Forelimb muscle (tissue), 1 donor: ENCODE measurements at regions not wholly inside any gene's neighbourhood (a gene's known extent, or its start where the extent isn't known, plus 50 kb on each side); places are given as distances from the start of the nearest gene placed in this dataset.

ENCODE experiments used
- DNase-seq: peaks from one replicate; pipeline ENCODE4 v3.0.0-alpha.2; 2013; ENCODE audit warnings: low read depth

- DNase-seq = no peak
Observed at GRCh38 chr19:31160336-31160926, 188.8 kb downstream of the TSHZ3 start.

GRCh38 chr19:31154021-31154420 is 195.2 kb downstream of the TSHZ3 start:
- DNase-seq = no peak

GRCh38 chr19:31152906-31153305 is 196.3 kb downstream of the TSHZ3 start:
- no peak for DNase-seq

GRCh38 chr19:31149441-31149941 is 199.7 kb downstream of the TSHZ3 start:
- no peak for DNase-seq

GRCh38 chr19:31148671-31149070 is 200.6 kb downstream of the TSHZ3 start:
- DNase-seq = no peak

GRCh38 chr19:31147234-31147633 is 202.0 kb downstream of the TSHZ3 start:
- DNase-seq = no peak

- no peak for DNase-seq
Observed at GRCh38 chr19:31146546-31147183, 202.6 kb downstream of the TSHZ3 start.

- DNase-seq = no peak
Observed at GRCh38 chr19:31146015-31146414, 203.2 kb downstream of the TSHZ3 start.

GRCh38 chr19:31145007-31145406 is 204.2 kb downstream of the TSHZ3 start:
- no peak for DNase-seq

GRCh38 chr19:31144075-31144870 is 205.0 kb downstream of the TSHZ3 start:
- DNase-seq = no peak

- DNase-seq = no peak
Observed at GRCh38 chr19:31141301-31141700, 207.9 kb downstream of the TSHZ3 start.

GRCh38 chr19:31140717-31141116 is 208.5 kb downstream of the TSHZ3 start:
- no peak for DNase-seq

- no peak for DNase-seq
Observed at GRCh38 chr19:31139871-31140505, 209.2 kb downstream of the TSHZ3 start.

- DNase-seq = no peak
Observed at GRCh38 chr19:31138077-31138476, 211.2 kb downstream of the TSHZ3 start.

- DNase-seq = no peak
Observed at GRCh38 chr19:31135841-31136240, 213.4 kb downstream of the TSHZ3 start.

- DNase-seq = no peak
Observed at GRCh38 chr19:31132753-31133110, 216.5 kb downstream of the TSHZ3 start.

GRCh38 chr19:31128291-31128690 is 220.9 kb downstream of the TSHZ3 start:
- no peak for DNase-seq

- DNase-seq = no peak
Observed at GRCh38 chr19:31127134-31127967, 221.9 kb downstream of the TSHZ3 start.

- DNase-seq = no peak
Observed at GRCh38 chr19:31126236-31126635, 223.0 kb downstream of the TSHZ3 start.

GRCh38 chr19:31125071-31125470 is 224.2 kb downstream of the TSHZ3 start:
- DNase-seq = no peak

- no peak for DNase-seq
Observed at GRCh38 chr19:31121501-31121900, 227.7 kb downstream of the TSHZ3 start.
